ENCODE measurements at regions not wholly inside any gene's neighbourhood (a gene's known extent, or its start where the extent isn't known, plus 50 kb on each side); places are given as distances from the start of the nearest gene placed in this dataset.

- TF ChIP-seq CTCF (conservative IDR thresholded peaks at IDR 0.05; ENCODE audit: low read length) (no peak), EZH2phosphoT487 (IDR thresholded peaks at IDR 0.05; ENCODE audit: borderline replicate concordance) (no peak)
These were observed 164.8 kb upstream of the NRXN3 start for GRCh38 chr14:78005325-78005724.

Measured in Loucy (cell line).